ENCODE measurements at regions not wholly inside any gene's neighbourhood (a gene's known extent, or its start where the extent isn't known, plus 50 kb on each side); places are given as distances from the start of the nearest gene placed in this dataset.
"Not testable (repeated sequence)": the region's sequence is repeated elsewhere in the genome, so short reads cannot be mapped to it uniquely, and the experiment has no call there.

GRCh38 chr5:19285286-19285685 is 702.7 kb downstream of the CDH18 start:
- H3K36me3 Mint-ChIP-seq (ENCODE audit: low read depth): peaks cover 13% of the 10 kb centered on the region
- Histone ChIP-seq H3K36me3 (ENCODE audit: insufficient read depth) (no peaks in the 10 kb centered on the region), H3K4me1 (ENCODE audit: insufficient read depth) (no peaks in the 10 kb centered on the region), H3K79me2 (replicated peaks; ENCODE audit: insufficient read depth) (no peaks in the 10 kb centered on the region), H3K27me3 (ENCODE audit: insufficient read depth) (no peaks in the 10 kb centered on the region), H4K20me1 (replicated peaks; ENCODE audit: insufficient read depth) (no peaks in the 10 kb centered on the region), H3K4me3 (no peak overlapping the region), H3K27ac (ENCODE audit: low read depth) (no peak overlapping the region), H3F3A (replicated peaks; ENCODE audit: low read depth) (no peaks in the 10 kb centered on the region), H3K4me2 (no peak overlapping the region), H2AFZ (no peak overlapping the region), H3K9me2 (ENCODE audit: insufficient read depth) (peaks cover 11% of the 10 kb centered on the region; the same call in 1 of the 2 replicates)
- peaks cover 22% of the 10 kb centered on the region; the same call in 2 of the 3 replicates for H3K9me3 Mint-ChIP-seq
- TF ChIP-seq ZNF331 (CRISPR knock-in tag; IDR thresholded peaks at IDR 0.05; ENCODE audit: low read depth) (no peak), STAT1 (IDR thresholded peaks at IDR 0.05; ENCODE audit: unreplicated experiment) (no peak)
- ATAC-seq: no peak
- H3K4me3 Mint-ChIP-seq: no peak overlapping the region
- no peak overlapping the region for H3K27ac Mint-ChIP-seq
- H3K4me1 Mint-ChIP-seq: no peaks in the 10 kb centered on the region
- DNase-seq (ENCODE audit: low spot score): no peak
- peaks cover 3% of the 10 kb centered on the region for H3K27me3 Mint-ChIP-seq (ENCODE audit: insufficient read depth, low read depth, poor library complexity)

- not testable (repeated sequence) for H3K36me3 ChIP-seq (ENCODE audit: insufficient read depth); H3K4me2 ChIP-seq; H3K27ac ChIP-seq (ENCODE audit: low read depth); H3F3A ChIP-seq (replicated peaks; ENCODE audit: low read depth); ATAC-seq; H3K27me3 ChIP-seq (ENCODE audit: insufficient read depth); H3K4me1 Mint-ChIP-seq; H3K27ac Mint-ChIP-seq; H3K4me3 Mint-ChIP-seq; H4K20me1 ChIP-seq (replicated peaks; ENCODE audit: insufficient read depth); H3K27me3 Mint-ChIP-seq (ENCODE audit: insufficient read depth, low read depth, poor library complexity); H3K9me2 ChIP-seq (ENCODE audit: insufficient read depth); H2AFZ ChIP-seq; H3K4me1 ChIP-seq (ENCODE audit: insufficient read depth); H3K4me3 ChIP-seq; DNase-seq (ENCODE audit: low spot score); H3K79me2 ChIP-seq (replicated peaks; ENCODE audit: insufficient read depth)
- H3K36me3 Mint-ChIP-seq (ENCODE audit: low read depth): peaks cover 13% of the 10 kb centered on the region
- H3K9me3 Mint-ChIP-seq: peaks cover 22% of the 10 kb centered on the region; the same call in 2 of the 3 replicates
Observed at GRCh38 chr5:19287548-19288277, 700.3 kb downstream of the CDH18 start.

- H3K27me3 ChIP-seq (ENCODE audit: insufficient read depth); H3K4me2 ChIP-seq; H3K4me3 ChIP-seq; H4K20me1 ChIP-seq (replicated peaks; ENCODE audit: insufficient read depth); ATAC-seq; H3F3A ChIP-seq (replicated peaks; ENCODE audit: low read depth); H3K27ac ChIP-seq (ENCODE audit: low read depth); H3K4me1 Mint-ChIP-seq; H3K9me2 ChIP-seq (ENCODE audit: insufficient read depth); H3K36me3 ChIP-seq (ENCODE audit: insufficient read depth); H2AFZ ChIP-seq; DNase-seq (ENCODE audit: low spot score); H3K79me2 ChIP-seq (replicated peaks; ENCODE audit: insufficient read depth); H3K4me1 ChIP-seq (ENCODE audit: insufficient read depth); H3K27ac Mint-ChIP-seq; H3K27me3 Mint-ChIP-seq (ENCODE audit: insufficient read depth, low read depth, poor library complexity); H3K4me3 Mint-ChIP-seq: not testable (repeated sequence)
- H3K36me3 Mint-ChIP-seq (ENCODE audit: low read depth): peaks cover 13% of the 10 kb centered on the region
- H3K9me3 Mint-ChIP-seq: peaks cover 22% of the 10 kb centered on the region; the same call in 2 of the 3 replicates
Observed at GRCh38 chr5:19288311-19288710, 699.7 kb downstream of the CDH18 start.

GRCh38 chr5:19297934-19298333 is 690.1 kb downstream of the CDH18 start:
- Histone ChIP-seq H3K27me3 (ENCODE audit: insufficient read depth) (no peaks in the 10 kb centered on the region), H3K36me3 (ENCODE audit: insufficient read depth) (no peaks in the 10 kb centered on the region), H3K27ac (ENCODE audit: low read depth) (no peak overlapping the region), H3K4me1 (ENCODE audit: insufficient read depth) (no peaks in the 10 kb centered on the region), H2AFZ (no peak overlapping the region), H3K4me3 (no peak overlapping the region), H3F3A (replicated peaks; ENCODE audit: low read depth) (no peaks in the 10 kb centered on the region), H3K79me2 (replicated peaks; ENCODE audit: insufficient read depth) (no peaks in the 10 kb centered on the region), H3K4me2 (no peak overlapping the region), H3K9me2 (ENCODE audit: insufficient read depth) (0 out of 2 replicates have a peak, but pooled peaks cover 3% of the 10 kb centered on the region), H4K20me1 (replicated peaks; ENCODE audit: insufficient read depth) (no peaks in the 10 kb centered on the region)
- H3K4me3 Mint-ChIP-seq: no peak overlapping the region
- no peaks in the 10 kb centered on the region for H3K4me1 Mint-ChIP-seq
- no peaks in the 10 kb centered on the region for H3K27me3 Mint-ChIP-seq (ENCODE audit: insufficient read depth, low read depth, poor library complexity)
- no peaks in the 10 kb centered on the region for H3K9me3 Mint-ChIP-seq
- H3K36me3 Mint-ChIP-seq (ENCODE audit: low read depth): no peaks in the 10 kb centered on the region
- H3K27ac Mint-ChIP-seq: no peak overlapping the region
- ATAC-seq: no peak
- DNase-seq (ENCODE audit: low spot score): no peak
- no peak for TF ChIP-seq JUNB (IDR thresholded peaks at IDR 0.05; ENCODE audit: unreplicated experiment)
- TF ChIP-seq EZH2phosphoT487 (IDR thresholded peaks at IDR 0.05; ENCODE audit: unreplicated experiment): no peak
- no peak for TF ChIP-seq ZNF114 (CRISPR knock-in tag; IDR thresholded peaks at IDR 0.05)
- TF ChIP-seq EZH2 (IDR thresholded peaks at IDR 0.05; ENCODE audit: low read depth, unreplicated experiment): no peak
- no peak for TF ChIP-seq NANOG (IDR thresholded peaks at IDR 0.05; ENCODE audit: borderline replicate concordance)
- TF ChIP-seq REST (IDR thresholded peaks at IDR 0.05; ENCODE audit: unreplicated experiment): no peak
- TF ChIP-seq ZNF331 (CRISPR knock-in tag; IDR thresholded peaks at IDR 0.05; ENCODE audit: low read depth): no peak
- no peak for TF ChIP-seq CTCF (conservative IDR thresholded peaks at IDR 0.05; ENCODE audit: low read depth in 2 of 2)
- no peak for TF ChIP-seq STAT1 (IDR thresholded peaks at IDR 0.05; ENCODE audit: unreplicated experiment)
